ENCODE measurements at regions not wholly inside any gene's neighbourhood (a gene's known extent, or its start where the extent isn't known, plus 50 kb on each side); places are given as distances from the start of the nearest gene placed in this dataset.

GRCh38 chr17:51526507-51526906, 266.2 kb downstream of the UTP18 start:
- no peak for DNase-seq (ENCODE audit: low read depth)
- H3K4me3 ChIP-seq (ENCODE audit: low read depth, low read length), result no peak overlapping the region

- H3K4me3 ChIP-seq (ENCODE audit: low read depth, low read length), result no peak overlapping the region
- no peak for DNase-seq (ENCODE audit: low read depth)
Observed at GRCh38 chr17:51527225-51527982, 267.1 kb downstream of the UTP18 start.

GRCh38 chr17:51528111-51528510, 267.8 kb downstream of the UTP18 start:
- DNase-seq (ENCODE audit: low read depth), result no peak
- no peak overlapping the region for H3K4me3 ChIP-seq (ENCODE audit: low read depth, low read length)

GRCh38 chr17:51533219-51533618, 272.9 kb downstream of the UTP18 start:
- H3K4me3 ChIP-seq (ENCODE audit: low read depth, low read length), result no peak overlapping the region
- DNase-seq (ENCODE audit: low read depth), result no peak

GRCh38 chr17:51533821-51534220, 273.5 kb downstream of the UTP18 start:
- no peak for DNase-seq (ENCODE audit: low read depth)
- H3K4me3 ChIP-seq (ENCODE audit: low read depth, low read length), result no peak overlapping the region

- H3K4me3 ChIP-seq (ENCODE audit: low read depth, low read length), result no peak overlapping the region
- DNase-seq (ENCODE audit: low read depth), result no peak
Observed at GRCh38 chr17:51536627-51537026, 276.3 kb downstream of the UTP18 start.

GRCh38 chr17:51537996-51538550, 277.7 kb downstream of the UTP18 start:
- DNase-seq (ENCODE audit: low read depth), result no peak

GRCh38 chr17:51540151-51540550, 279.8 kb downstream of the UTP18 start:
- no peak for DNase-seq (ENCODE audit: low read depth)
- no peak overlapping the region for H3K4me3 ChIP-seq (ENCODE audit: low read depth, low read length)

More at GRCh38 chr17:51537996-51538550, 277.7 kb downstream of the UTP18 start:
- no peak overlapping the region for H3K4me3 ChIP-seq (ENCODE audit: low read depth, low read length)

GRCh38 chr17:51541215-51541614, 280.9 kb downstream of the UTP18 start:
- no peak for DNase-seq (ENCODE audit: low read depth)

GRCh38 chr17:51546114-51546513, 285.8 kb downstream of the UTP18 start:
- DNase-seq (ENCODE audit: low read depth), result no peak

More at GRCh38 chr17:51541215-51541614, 280.9 kb downstream of the UTP18 start:
- no peak overlapping the region for H3K4me3 ChIP-seq (ENCODE audit: low read depth, low read length)

GRCh38 chr17:51548125-51548524, 287.8 kb downstream of the UTP18 start:
- H3K4me3 ChIP-seq (ENCODE audit: low read depth, low read length), result no peak overlapping the region
- no peak for DNase-seq (ENCODE audit: low read depth)

More at GRCh38 chr17:51546114-51546513, 285.8 kb downstream of the UTP18 start:
- no peak overlapping the region for H3K4me3 ChIP-seq (ENCODE audit: low read depth, low read length)

- no peak for DNase-seq (ENCODE audit: low read depth)
- H3K4me3 ChIP-seq (ENCODE audit: low read depth, low read length), result no peak overlapping the region
Observed at GRCh38 chr17:51555153-51555552, 294.8 kb downstream of the UTP18 start.

GRCh38 chr17:51559778-51560177, 299.4 kb downstream of the UTP18 start:
- no peak for DNase-seq (ENCODE audit: low read depth)
- no peak overlapping the region for H3K4me3 ChIP-seq (ENCODE audit: low read depth, low read length)

- no peak overlapping the region for H3K4me3 ChIP-seq (ENCODE audit: low read depth, low read length)
- no peak for DNase-seq (ENCODE audit: low read depth)
Observed at GRCh38 chr17:51560398-51560797, 300.1 kb downstream of the UTP18 start.

GRCh38 chr17:51563961-51564360, 303.6 kb downstream of the UTP18 start:
- H3K4me3 ChIP-seq (ENCODE audit: low read depth, low read length), result no peak overlapping the region
- no peak for DNase-seq (ENCODE audit: low read depth)

GRCh38 chr17:51572115-51572514, 311.8 kb downstream of the UTP18 start:
- H3K4me3 ChIP-seq (ENCODE audit: low read depth, low read length), result no peak overlapping the region
- DNase-seq (ENCODE audit: low read depth), result no peak

Data from skeletal muscle cell (primary cell).